LoVo (cell line): ENCODE measurements at regions not wholly inside any gene's neighbourhood (a gene's known extent, or its start where the extent isn't known, plus 50 kb on each side); places are given as distances from the start of the nearest gene placed in this dataset.

Experiments
- DNase-seq: peaks from one replicate; pipeline ENCODE4 v3.0.0-alpha.2; 2016; ENCODE audit warnings: low spot score

- DNase-seq = no peak
Measured at GRCh38 chr5:88967633-88968585, 84.9 kb upstream of the MEF2C start.

- DNase-seq = no peak
Measured at GRCh38 chr5:88964831-88965230, 81.8 kb upstream of the MEF2C start.

GRCh38 chr5:88957013-88957412, 74.0 kb upstream of the MEF2C start:
- DNase-seq = no peak

GRCh38 chr5:88956416-88956815, 73.4 kb upstream of the MEF2C start:
- DNase-seq = peak; percentile 55

GRCh38 chr5:88955403-88955802, 72.4 kb upstream of the MEF2C start:
- no peak for DNase-seq

GRCh38 chr5:88954511-88954910, 71.5 kb upstream of the MEF2C start:
- DNase-seq = no peak

GRCh38 chr5:88952996-88953643, 70.1 kb upstream of the MEF2C start:
- no peak for DNase-seq

- DNase-seq = peak; percentile 28
Measured at GRCh38 chr5:88952344-88952743, 69.4 kb upstream of the MEF2C start.

- DNase-seq = no peak
Measured at GRCh38 chr5:88951457-88951856, 68.5 kb upstream of the MEF2C start.

GRCh38 chr5:88948746-88949600, 66.0 kb upstream of the MEF2C start:
- DNase-seq = no peak

GRCh38 chr5:88944751-88945531, 62.0 kb upstream of the MEF2C start:
- no peak for DNase-seq

- no peak for DNase-seq
Measured at GRCh38 chr5:88941581-88941980, 58.6 kb upstream of the MEF2C start.

- no peak for DNase-seq
Measured at GRCh38 chr5:88940713-88941112, 57.7 kb upstream of the MEF2C start.

- DNase-seq = no peak
Measured at GRCh38 chr5:88939300-88939699, 56.3 kb upstream of the MEF2C start.

- no peak for DNase-seq
Measured at GRCh38 chr5:88938488-88938887, 55.5 kb upstream of the MEF2C start.

GRCh38 chr5:88937406-88937805, 54.4 kb upstream of the MEF2C start:
- DNase-seq = no peak

GRCh38 chr5:88934439-88934838, 51.5 kb upstream of the MEF2C start:
- no peak for DNase-seq
